SK-N-SH (cell line): ENCODE measurements at regions not wholly inside any gene's neighbourhood (a gene's known extent, or its start where the extent isn't known, plus 50 kb on each side); places are given as distances from the start of the nearest gene placed in this dataset.

Experiments
- CTCF ChIA-PET: fragments of 300-600, 350-600 bp; formaldehyde crosslinking; extraction: SDS; loops from one replicate; lab custom pipeline; 2021; lab: Yijun Ruan, JAX
- POLR2A ChIA-PET: fragments of 350-600 bp; sonication (Branson Sonifier 250); formaldehyde crosslinking; extraction: SDS; loops from one replicate; lab custom pipeline; 2020; ENCODE audit warnings: antibody characterized with exemption, inconsistent platforms; lab: Yijun Ruan, JAX
- DNase-seq: peaks from one replicate; pipeline ENCODE4 v3.0.0; 2012
- H2AFZ ChIP-seq: fragments of 200-600 bp; sonication (generic); 2 replicates; pipeline ENCODE4 v1.8.1; 2016; ENCODE audit warnings: antibody characterized with exemption, mild to moderate bottlenecking, low read depth
- H3F3A ChIP-seq: fragments of 200-600 bp; sonication (generic); replicated peaks from 2 replicates; pipeline ENCODE3; 2016; ENCODE audit warnings: antibody characterized with exemption, mild to moderate bottlenecking; ENCODE audit not compliant: insufficient read depth
- H3K27ac ChIP-seq, 2 experiments: fragments of 200-500 bp in 1 of 2; fragments of 200-600 bp in 1 of 2; sonication (Bioruptor generic) in 1 of 2; sonication (generic), shearing (Covaris generic) in 1 of 2; 2 replicates each; pipeline versions ENCODE4 v1.5.1 to v1.6.1; 2014 to 2016; ENCODE audit warnings: low read depth in 2 of 2, inconsistent platforms in 1 of 2, low read length in 1 of 2, mild to moderate bottlenecking in 1 of 2, mixed read lengths in 1 of 2
- H3K27me3 ChIP-seq: fragments of 200-600 bp; sonication (generic), shearing (Covaris generic); 2 replicates; pipeline ENCODE4 v1.6.1; 2016; ENCODE audit warnings: mixed run types; ENCODE audit not compliant: insufficient read depth
- H3K36me3 ChIP-seq, 2 experiments: fragments of 200-500 bp in 1 of 2; fragments of 200-600 bp in 1 of 2; sonication (Bioruptor generic) in 1 of 2; sonication (generic) in 1 of 2; replicated peaks in 1 of 2; 2 replicates each; pipeline versions ENCODE3 to v1.5.1; 2014 to 2016; ENCODE audit warnings: low read length in 1 of 2, mild to moderate bottlenecking in 1 of 2; ENCODE audit not compliant: insufficient read depth in 2 of 2, control insufficient read depth in 1 of 2
- H3K4me1 ChIP-seq, 2 experiments: fragments of 200-500 bp in 1 of 2; fragments of 200-600 bp in 1 of 2; sonication (Bioruptor generic) in 1 of 2; sonication (generic), shearing (Covaris generic) in 1 of 2; 2 replicates each; pipeline versions ENCODE4 v1.5.1 to v1.6.1; 2014 to 2016; ENCODE audit warnings: low read depth in 1 of 2, low read length in 1 of 2, mixed run types in 1 of 2; ENCODE audit not compliant: insufficient read depth in 2 of 2, control insufficient read depth in 1 of 2
- H3K4me2 ChIP-seq: fragments of 200-600 bp; sonication (generic), shearing (Covaris generic); 2 replicates; pipeline ENCODE4 v1.6.1; 2017; ENCODE audit warnings: mixed run types
- H3K4me3 ChIP-seq, 2 experiments: fragments of 200-500 bp in 1 of 2; fragments of 200-600 bp in 1 of 2; sonication (Bioruptor generic) in 1 of 2; sonication (generic), shearing (Covaris generic) in 1 of 2; 2 replicates each; pipeline versions ENCODE4 v1.5.1 to v1.8.1; 2014 to 2016; ENCODE audit warnings: low read depth in 2 of 2, inconsistent platforms in 1 of 2, low read length in 1 of 2, mild to moderate bottlenecking in 1 of 2, mixed read lengths in 1 of 2, moderate library complexity in 1 of 2
- H3K79me2 ChIP-seq: fragments of 200-600 bp; sonication (generic); 2 replicates; pipeline ENCODE4 v1.8.1; 2017; ENCODE audit warnings: mild to moderate bottlenecking; ENCODE audit not compliant: insufficient read depth
- H3K9ac ChIP-seq: fragments of 200-600 bp; sonication (generic); 2 replicates; pipeline ENCODE4 v1.6.1; 2017; ENCODE audit warnings: mixed run types
- H3K9me2 ChIP-seq: fragments of 200-600 bp; sonication (generic); 2 replicates; pipeline ENCODE4 v1.6.1; 2017; ENCODE audit warnings: mixed run types
- H3K9me3 ChIP-seq: fragments of 200-600 bp; sonication (generic); 2 replicates; pipeline ENCODE4 v1.6.1; 2017; ENCODE audit warnings: mixed run types, mild to moderate bottlenecking, moderate library complexity
- H4K20me1 ChIP-seq: fragments of 200-600 bp; sonication (generic); 2 replicates; pipeline ENCODE4 v1.6.1; 2017; ENCODE audit warnings: mild to moderate bottlenecking, mixed run types; ENCODE audit not compliant: insufficient read depth
- CHD2 ChIP-seq: fragments of 150-350 bp; IDR thresholded peaks from 2 replicates; pipeline ENCODE4 v1.6.1; 2018; ENCODE audit warnings: low read length; ENCODE audit not compliant: partially characterized antibody
- EP300 ChIP-seq, 2 experiments: IDR thresholded peaks; 2 replicates each; pipeline versions ENCODE4 v1.4.0 to v1.6.1; 2012; ENCODE audit warnings: borderline replicate concordance in 1 of 2, low read depth in 1 of 2, low read length in 1 of 2
- EZH2phosphoT487 ChIP-seq: fragments of 200-600 bp; sonication (generic); IDR thresholded peaks from 2 replicates; pipeline ENCODE4 v1.6.1; 2017; ENCODE audit warnings: low read depth, mixed run types, mild to moderate bottlenecking, antibody characterized with exemption, moderate library complexity, borderline replicate concordance
- FOSL2 ChIP-seq: IDR thresholded peaks from 2 replicates; pipeline ENCODE4 v1.4.0; 2012; ENCODE audit warnings: low read depth, mild to moderate bottlenecking, moderate library complexity, borderline replicate concordance
- FOXJ3 ChIP-seq: sonication (generic); formaldehyde crosslinking; IDR thresholded peaks from 2 replicates; pipeline ENCODE4 v1.5.1; 2020; ENCODE audit warnings: mild to moderate bottlenecking, missing genetic modification reagents
- FOXM1 ChIP-seq: IDR thresholded peaks from 2 replicates; pipeline ENCODE4 v1.4.0; 2012; ENCODE audit warnings: low read depth, mild to moderate bottlenecking
- GABPA ChIP-seq: IDR thresholded peaks from 2 replicates; pipeline ENCODE4 v1.4.0; 2012; ENCODE audit warnings: low read depth, mild to moderate bottlenecking
- GATA2 ChIP-seq: sonication (generic); formaldehyde crosslinking; IDR thresholded peaks from 2 replicates; pipeline ENCODE4 v1.5.0; 2020; ENCODE audit warnings: mild to moderate bottlenecking, missing genetic modification reagents
- IRF3 ChIP-seq: fragments of 150-350 bp; IDR thresholded peaks from 2 replicates; pipeline ENCODE4 v1.6.1; 2016; ENCODE audit warnings: mild to moderate bottlenecking, low read depth, low read length
- MAX ChIP-seq: IDR thresholded peaks from 2 replicates; pipeline ENCODE4 v1.4.0; 2012; ENCODE audit warnings: low read depth
- MXI1 ChIP-seq: IDR thresholded peaks from 2 replicates; pipeline ENCODE4 v1.6.1; 2012; ENCODE audit warnings: mild to moderate bottlenecking, low read depth, low read length, improper control_type of control experiment
- NFIC ChIP-seq: IDR thresholded peaks from 2 replicates; pipeline ENCODE4 v1.4.0; 2012; ENCODE audit warnings: borderline replicate concordance
- NRF1 ChIP-seq: IDR thresholded peaks from 2 replicates; pipeline ENCODE4 v1.6.1; 2012; ENCODE audit warnings: low read depth, mild to moderate bottlenecking, low read length
- PBX3 ChIP-seq: IDR thresholded peaks from 2 replicates; pipeline ENCODE4; 2012
- RAD21 ChIP-seq: IDR thresholded peaks from 2 replicates; pipeline ENCODE4 v1.6.1; 2012; ENCODE audit warnings: mild to moderate bottlenecking, low read length
- RCOR1 ChIP-seq: fragments of 150-350 bp; IDR thresholded peaks from 2 replicates; pipeline ENCODE4 v1.6.1; 2017; ENCODE audit warnings: antibody characterized with exemption, low read length
- REST ChIP-seq: IDR thresholded peaks from 2 replicates; pipeline ENCODE4 v1.6.1; 2012; ENCODE audit warnings: mild to moderate bottlenecking, low read depth, low read length, moderate library complexity
- RFX5 ChIP-seq: IDR thresholded peaks from 2 replicates; pipeline ENCODE4 v1.6.1; 2012; ENCODE audit warnings: mild to moderate bottlenecking, improper control_type of control experiment, low read length
- SIN3A ChIP-seq: IDR thresholded peaks from 2 replicates; pipeline ENCODE4 v1.6.1; 2012; ENCODE audit warnings: low read depth, mild to moderate bottlenecking, low read length, moderate library complexity, borderline replicate concordance
- TEAD4 ChIP-seq: IDR thresholded peaks from 2 replicates; pipeline ENCODE4 v1.4.0; 2012; ENCODE audit warnings: mild to moderate bottlenecking, borderline replicate concordance; ENCODE audit not compliant: insufficient read depth
- WGBS: methylation state at CpG from one replicate; pipeline ENCODE4 v1.1.6; 2017; ENCODE audit warnings: low lambda C conversion rate; 5-methylcytosine and 5-hydroxymethylcytosine counted together

- WGBS = 75% methylated on average over 4 of the region's 4 CpGs
- H4K20me1 ChIP-seq = no peaks in the 10 kb centered on the region
- no peaks in the 10 kb centered on the region for H3K36me3 ChIP-seq
- POLR2A ChIA-PET = no interaction called here
- no peaks in the 10 kb centered on the region for H3K27me3 ChIP-seq
- H3K27ac ChIP-seq = no peak overlapping the region
- peaks cover 6% of the 10 kb centered on the region for H3F3A ChIP-seq
- peaks cover 8 to 21% of the 10 kb centered on the region in 2 experiments; a peak in 2 of 4 replicates for H3K4me1 ChIP-seq
- TF ChIP-seq MAX (no peak), NFIC (no peak), RAD21 (no peak), GATA2 (CRISPR knock-in tag) (no peak), SIN3A (no peak), FOXM1 (no peak), PBX3 (no peak), CHD2 (no peak), MXI1 (no peak), FOSL2 (no peak), RFX5 (no peak), TEAD4 (no peak), EP300 (IDR thresholded peaks at IDR 0.05; ENCODE audit: borderline replicate concordance in 1 of 2, low read depth in 1 of 2, low read length in 1 of 2) (no peak), RCOR1 (no peak), GABPA (no peak), EZH2phosphoT487 (no peak), REST (no peak), FOXJ3 (no peak), IRF3 (no peak), NRF1 (no peak)
- no peak for DNase-seq
- no peaks in the 10 kb centered on the region for H3K9me3 ChIP-seq
- H3K9ac ChIP-seq = no peak overlapping the region
- no peaks in the 10 kb centered on the region for H3K9me2 ChIP-seq
- no peak overlapping the region for H3K4me3 ChIP-seq
- H2AFZ ChIP-seq = no peak overlapping the region
- CTCF ChIA-PET = interaction anchor here (0.9 to 1.8 kb wide), 2 partner anchors 14 to 107 kb away, joined by 4 to 5 read pairs; no protein-coding TSS in a partner anchor
- no peak overlapping the region for H3K4me2 ChIP-seq
- no peaks in the 10 kb centered on the region for H3K79me2 ChIP-seq
These were observed 164.5 kb downstream of the PSMG1 start for GRCh38 chr21:39018730-39019129.
